Nephron progenitor cell (in vitro differentiated cells): ENCODE measurements at regions not wholly inside any gene's neighbourhood (a gene's known extent, or its start where the extent isn't known, plus 50 kb on each side); places are given as distances from the start of the nearest gene placed in this dataset.

ENCODE experiments used
- DNase-seq: peaks from one replicate; pipeline ENCODE4 v3.0.0; 2021
- H3K27ac Mint-ChIP-seq: 2 replicates; pipeline ENCODE4 v1.8.0; 2021; ENCODE audit warnings: mild to moderate bottlenecking, moderate library complexity, mixed read lengths
- H3K27me3 Mint-ChIP-seq: 2 replicates; pipeline ENCODE4 v1.8.0; 2021; ENCODE audit warnings: mild to moderate bottlenecking, low read depth, mixed read lengths; ENCODE audit not compliant: poor library complexity
- H3K36me3 Mint-ChIP-seq: 2 replicates; pipeline ENCODE4 v1.8.0; 2021; ENCODE audit warnings: low read depth, mixed read lengths
- H3K4me1 Mint-ChIP-seq: 2 replicates; pipeline ENCODE4 v1.8.0; 2021; ENCODE audit warnings: mixed read lengths
- H3K4me3 Mint-ChIP-seq: 2 replicates; pipeline ENCODE4 v1.8.0; 2021; ENCODE audit warnings: mild to moderate bottlenecking, moderate library complexity, mixed read lengths
- H3K9me3 Mint-ChIP-seq: 2 replicates; pipeline ENCODE4 v1.8.0; 2021; ENCODE audit warnings: mild to moderate bottlenecking, moderate library complexity, mixed read lengths
- TF ChIP-seq, protein P1 (sequence below): fragments of 200-600 bp; sonication (generic); IDR thresholded peaks from 2 replicates; pipeline ENCODE4 v1.5.0; 2021; ENCODE audit warnings: antibody characterized with exemption

- Mint-ChIP-seq H3K9me3 (no peaks in the 10 kb centered on the region), H3K36me3 (no peaks in the 10 kb centered on the region), H3K27ac (peak overlapping the region; percentile 70), H3K27me3 (no peaks in the 10 kb centered on the region), H3K4me3 (no peak overlapping the region), H3K4me1 (peaks cover 14% of the 10 kb centered on the region)
- TF ChIP-seq, protein P1, sequence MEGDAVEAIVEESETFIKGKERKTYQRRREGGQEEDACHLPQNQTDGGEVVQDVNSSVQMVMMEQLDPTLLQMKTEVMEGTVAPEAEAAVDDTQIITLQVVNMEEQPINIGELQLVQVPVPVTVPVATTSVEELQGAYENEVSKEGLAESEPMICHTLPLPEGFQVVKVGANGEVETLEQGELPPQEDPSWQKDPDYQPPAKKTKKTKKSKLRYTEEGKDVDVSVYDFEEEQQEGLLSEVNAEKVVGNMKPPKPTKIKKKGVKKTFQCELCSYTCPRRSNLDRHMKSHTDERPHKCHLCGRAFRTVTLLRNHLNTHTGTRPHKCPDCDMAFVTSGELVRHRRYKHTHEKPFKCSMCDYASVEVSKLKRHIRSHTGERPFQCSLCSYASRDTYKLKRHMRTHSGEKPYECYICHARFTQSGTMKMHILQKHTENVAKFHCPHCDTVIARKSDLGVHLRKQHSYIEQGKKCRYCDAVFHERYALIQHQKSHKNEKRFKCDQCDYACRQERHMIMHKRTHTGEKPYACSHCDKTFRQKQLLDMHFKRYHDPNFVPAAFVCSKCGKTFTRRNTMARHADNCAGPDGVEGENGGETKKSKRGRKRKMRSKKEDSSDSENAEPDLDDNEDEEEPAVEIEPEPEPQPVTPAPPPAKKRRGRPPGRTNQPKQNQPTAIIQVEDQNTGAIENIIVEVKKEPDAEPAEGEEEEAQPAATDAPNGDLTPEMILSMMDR = no peak
- no peak for DNase-seq
Observed at GRCh38 chr20:52025938-52026337, 165.6 kb downstream of the ZFP64 start.

GRCh38 chr20:52019313-52019712 lies 172.3 kb downstream of the ZFP64 start:
- Mint-ChIP-seq H3K27ac (no peak overlapping the region), H3K9me3 (no peaks in the 10 kb centered on the region), H3K36me3 (no peaks in the 10 kb centered on the region), H3K4me1 (peaks cover 25% of the 10 kb centered on the region), H3K27me3 (no peaks in the 10 kb centered on the region), H3K4me3 (no peak overlapping the region)
- TF ChIP-seq, protein P1 = no peak
- DNase-seq = no peak

- H3K9me3 Mint-ChIP-seq = no peaks in the 10 kb centered on the region
- no peak overlapping the region for H3K4me3 Mint-ChIP-seq
- H3K4me1 Mint-ChIP-seq = peaks cover 28% of the 10 kb centered on the region
- no peaks in the 10 kb centered on the region for H3K27me3 Mint-ChIP-seq
- H3K36me3 Mint-ChIP-seq = peaks cover 3% of the 10 kb centered on the region
- TF ChIP-seq, protein P1 = no peak
- peak overlapping the region; percentile 53 for H3K27ac Mint-ChIP-seq
- no peak for DNase-seq
Observed at GRCh38 chr20:52017669-52018317, 173.8 kb downstream of the ZFP64 start.

DNA sequence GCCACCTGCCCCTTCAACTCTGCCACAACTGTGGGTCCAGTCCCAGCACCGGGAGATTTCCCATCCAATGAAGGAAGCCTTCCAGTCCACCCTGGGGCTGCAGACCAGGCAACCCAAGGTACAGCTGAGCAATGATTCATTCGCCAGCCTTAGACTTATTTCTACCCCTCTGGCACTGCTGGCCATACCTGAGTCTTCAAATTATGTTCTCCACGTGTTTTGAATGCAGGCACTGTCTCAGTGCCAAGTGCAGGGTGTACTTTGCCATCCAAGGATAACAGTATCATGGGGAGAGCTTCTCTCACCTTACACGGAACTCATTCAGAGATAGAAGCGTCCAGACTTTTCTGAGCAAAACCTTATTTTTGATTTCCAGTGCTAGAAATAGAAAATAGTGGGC lies 175.6 kb downstream of the ZFP64 start:
- Mint-ChIP-seq H3K4me1 (peaks cover 31% of the 10 kb centered on the region), H3K4me3 (no peak overlapping the region), H3K27ac (peak overlapping the region; percentile 81), H3K27me3 (no peaks in the 10 kb centered on the region), H3K36me3 (peaks cover 12% of the 10 kb centered on the region), H3K9me3 (peaks cover 7% of the 10 kb centered on the region)
- TF ChIP-seq, protein P1 = no peak
- DNase-seq = no peak

DNA sequence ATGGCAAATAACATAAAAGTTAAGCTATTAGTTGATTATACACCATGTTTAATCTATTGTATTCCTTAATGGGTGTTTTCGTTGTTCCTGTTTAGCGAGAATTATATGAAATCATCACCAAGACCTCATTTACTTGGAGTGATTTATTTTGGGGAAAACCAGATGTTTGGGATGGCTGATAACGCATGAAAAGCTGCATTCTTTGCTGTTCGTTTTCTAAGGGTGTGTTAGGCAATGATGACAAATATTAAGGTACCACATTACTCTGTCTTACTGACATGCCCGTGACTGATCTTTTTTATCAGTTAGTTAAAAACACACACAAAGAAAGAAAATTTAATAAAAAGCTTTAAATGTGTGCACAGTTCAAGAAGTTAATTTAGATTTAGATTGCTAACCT lies 176.4 kb downstream of the ZFP64 start:
- no peaks in the 10 kb centered on the region for H3K27me3 Mint-ChIP-seq
- H3K27ac Mint-ChIP-seq = no peak overlapping the region
- peaks cover 31% of the 10 kb centered on the region for H3K4me1 Mint-ChIP-seq
- no peak for DNase-seq
- peaks cover 21% of the 10 kb centered on the region for H3K36me3 Mint-ChIP-seq
- TF ChIP-seq, protein P1 = no peak
- no peak overlapping the region for H3K4me3 Mint-ChIP-seq
- H3K9me3 Mint-ChIP-seq = peaks cover 16% of the 10 kb centered on the region

- H3K9me3 Mint-ChIP-seq = peaks cover 16% of the 10 kb centered on the region
- H3K36me3 Mint-ChIP-seq = peaks cover 22% of the 10 kb centered on the region
- H3K27me3 Mint-ChIP-seq = no peaks in the 10 kb centered on the region
- H3K4me3 Mint-ChIP-seq = no peak overlapping the region
- no peak overlapping the region for H3K27ac Mint-ChIP-seq
- no peak for DNase-seq
- H3K4me1 Mint-ChIP-seq = peaks cover 23% of the 10 kb centered on the region
- TF ChIP-seq, protein P1 = no peak
Observed at GRCh38 chr20:52012079-52012478, 179.5 kb downstream of the ZFP64 start.
